ENCODE measurements at regions not wholly inside any gene's neighbourhood (a gene's known extent, or its start where the extent isn't known, plus 50 kb on each side); places are given as distances from the start of the nearest gene placed in this dataset.

DNA sequence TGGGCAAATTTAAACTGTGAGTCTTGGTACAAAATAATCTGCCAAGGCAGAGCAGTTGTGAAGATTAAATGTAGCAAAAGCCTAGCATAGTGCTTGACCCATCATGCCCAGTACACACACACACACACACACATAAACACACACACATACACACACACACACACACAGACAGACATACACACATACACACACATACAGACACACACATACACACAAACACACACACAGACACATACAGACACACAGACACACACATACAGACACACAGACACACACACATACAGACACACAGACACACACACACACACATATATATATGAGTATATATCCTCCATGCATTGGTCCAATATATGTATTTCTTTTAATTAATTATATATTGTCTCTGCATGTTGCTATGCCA lies 328.8 kb upstream of the DNAJC19 start:
- no peak overlapping the region for H3K4me3 ChIP-seq (ENCODE audit: low read length)
- peaks cover 38% of the 10 kb centered on the region for H3K4me1 ChIP-seq (ENCODE audit: control insufficient read depth, low read length)
- TF ChIP-seq CTCF (IDR thresholded peaks at IDR 0.05; ENCODE audit: low read depth, low read length, poor library complexity, severe bottlenecking) (no peak), EZH2phosphoT487 (IDR thresholded peaks at IDR 0.05; ENCODE audit: borderline replicate concordance, low read length) (no peak)

GRCh38 chr3:181317508-181317907 lies 328.0 kb upstream of the DNAJC19 start:
- peak overlapping the region; percentile 76 for H3K27ac ChIP-seq (ENCODE audit: low read depth, low read length)
- TF ChIP-seq EZH2phosphoT487 (IDR thresholded peaks at IDR 0.05; ENCODE audit: borderline replicate concordance, low read length) (no peak), CTCF (IDR thresholded peaks at IDR 0.05; ENCODE audit: low read depth, low read length, poor library complexity, severe bottlenecking) (no peak)

More for the DNA sequence above, 328.8 kb upstream of the DNAJC19 start:
- no peaks in the 10 kb centered on the region for H3K27me3 ChIP-seq (ENCODE audit: control insufficient read depth, low read length)
- peak overlapping the region; percentile 43 for H3K4me2 ChIP-seq (ENCODE audit: low read length)
- no peaks in the 10 kb centered on the region for H4K20me1 ChIP-seq (ENCODE audit: control insufficient read depth, insufficient read depth, low read depth, low read length)
- H3K9me3 ChIP-seq (ENCODE audit: control insufficient read depth, insufficient read depth, low read length): no peaks in the 10 kb centered on the region
- peak overlapping the region; percentile 50 for H3K27ac ChIP-seq (ENCODE audit: low read depth, low read length)
- H3K9me2 ChIP-seq (replicated peaks; ENCODE audit: control insufficient read depth, low read length): no peaks in the 10 kb centered on the region
- H3F3A ChIP-seq (ENCODE audit: control insufficient read depth, insufficient read depth): peaks cover 12% of the 10 kb centered on the region; the same call in 1 of the 2 replicates
- no peaks in the 10 kb centered on the region for H3K79me2 ChIP-seq (ENCODE audit: control insufficient read depth, low read length)
- no peaks in the 10 kb centered on the region for H3K36me3 ChIP-seq (ENCODE audit: control insufficient read depth, low read length)

GRCh38 chr3:181316482-181316881 lies 326.9 kb upstream of the DNAJC19 start:
- peak overlapping the region; percentile 62 for H3K4me2 ChIP-seq (ENCODE audit: low read length)
- no peak for TF ChIP-seq EZH2phosphoT487 (IDR thresholded peaks at IDR 0.05; ENCODE audit: borderline replicate concordance, low read length)
- TF ChIP-seq CTCF (IDR thresholded peaks at IDR 0.05; ENCODE audit: low read depth, low read length, poor library complexity, severe bottlenecking): no peak
- H3K27me3 ChIP-seq (ENCODE audit: control insufficient read depth, low read length): no peaks in the 10 kb centered on the region
- H3K4me3 ChIP-seq (ENCODE audit: low read length): peak overlapping the region; percentile 54
- no peaks in the 10 kb centered on the region for H3K79me2 ChIP-seq (ENCODE audit: control insufficient read depth, low read length)
- H3K9me2 ChIP-seq (replicated peaks; ENCODE audit: control insufficient read depth, low read length): no peaks in the 10 kb centered on the region
- H3F3A ChIP-seq (ENCODE audit: control insufficient read depth, insufficient read depth): peaks cover 15% of the 10 kb centered on the region
- H3K27ac ChIP-seq (ENCODE audit: low read depth, low read length): peak overlapping the region; percentile 76
- no peaks in the 10 kb centered on the region for H3K9me3 ChIP-seq (ENCODE audit: control insufficient read depth, insufficient read depth, low read length)
- no peaks in the 10 kb centered on the region for H4K20me1 ChIP-seq (ENCODE audit: control insufficient read depth, insufficient read depth, low read depth, low read length)
- no peaks in the 10 kb centered on the region for H3K36me3 ChIP-seq (ENCODE audit: control insufficient read depth, low read length)
- peaks cover 56% of the 10 kb centered on the region for H3K4me1 ChIP-seq (ENCODE audit: control insufficient read depth, low read length)

More at GRCh38 chr3:181317508-181317907, 328.0 kb upstream of the DNAJC19 start:
- Histone ChIP-seq H3K27me3 (ENCODE audit: control insufficient read depth, low read length) (no peaks in the 10 kb centered on the region), H3K9me3 (ENCODE audit: control insufficient read depth, insufficient read depth, low read length) (no peaks in the 10 kb centered on the region), H3F3A (ENCODE audit: control insufficient read depth, insufficient read depth) (peaks cover 12% of the 10 kb centered on the region; the same call in 1 of the 2 replicates), H3K9me2 (replicated peaks; ENCODE audit: control insufficient read depth, low read length) (no peaks in the 10 kb centered on the region), H4K20me1 (ENCODE audit: control insufficient read depth, insufficient read depth, low read depth, low read length) (no peaks in the 10 kb centered on the region), H3K4me1 (ENCODE audit: control insufficient read depth, low read length) (peaks cover 46% of the 10 kb centered on the region), H3K36me3 (ENCODE audit: control insufficient read depth, low read length) (no peaks in the 10 kb centered on the region), H3K4me3 (ENCODE audit: low read length) (peak overlapping the region; percentile 54), H3K4me2 (ENCODE audit: low read length) (peak overlapping the region; percentile 62), H3K79me2 (ENCODE audit: control insufficient read depth, low read length) (no peaks in the 10 kb centered on the region)
